ENCODE measurements at regions not wholly inside any gene's neighbourhood (a gene's known extent, or its start where the extent isn't known, plus 50 kb on each side); places are given as distances from the start of the nearest gene placed in this dataset.

GRCh38 chr4:58265734-58266133, 1155.5 kb upstream of the IGFBP7 start:
- TF ChIP-seq, protein P1, sequence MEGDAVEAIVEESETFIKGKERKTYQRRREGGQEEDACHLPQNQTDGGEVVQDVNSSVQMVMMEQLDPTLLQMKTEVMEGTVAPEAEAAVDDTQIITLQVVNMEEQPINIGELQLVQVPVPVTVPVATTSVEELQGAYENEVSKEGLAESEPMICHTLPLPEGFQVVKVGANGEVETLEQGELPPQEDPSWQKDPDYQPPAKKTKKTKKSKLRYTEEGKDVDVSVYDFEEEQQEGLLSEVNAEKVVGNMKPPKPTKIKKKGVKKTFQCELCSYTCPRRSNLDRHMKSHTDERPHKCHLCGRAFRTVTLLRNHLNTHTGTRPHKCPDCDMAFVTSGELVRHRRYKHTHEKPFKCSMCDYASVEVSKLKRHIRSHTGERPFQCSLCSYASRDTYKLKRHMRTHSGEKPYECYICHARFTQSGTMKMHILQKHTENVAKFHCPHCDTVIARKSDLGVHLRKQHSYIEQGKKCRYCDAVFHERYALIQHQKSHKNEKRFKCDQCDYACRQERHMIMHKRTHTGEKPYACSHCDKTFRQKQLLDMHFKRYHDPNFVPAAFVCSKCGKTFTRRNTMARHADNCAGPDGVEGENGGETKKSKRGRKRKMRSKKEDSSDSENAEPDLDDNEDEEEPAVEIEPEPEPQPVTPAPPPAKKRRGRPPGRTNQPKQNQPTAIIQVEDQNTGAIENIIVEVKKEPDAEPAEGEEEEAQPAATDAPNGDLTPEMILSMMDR (IDR thresholded peaks at IDR 0.05): no peak
- no peak for TF ChIP-seq ZFX (IDR thresholded peaks at IDR 0.05; ENCODE audit: borderline replicate concordance)

Measured in 22Rv1 (cell line).